ENCODE measurements at regions not wholly inside any gene's neighbourhood (a gene's known extent, or its start where the extent isn't known, plus 50 kb on each side); places are given as distances from the start of the nearest gene placed in this dataset.
A peak's percentile ranks its signal among the peaks of the same experiment; 100 is the strongest.

- DNase-seq (ENCODE audit: low read depth) = no peak
These were observed 282.9 kb upstream of the ANKRD55 start for GRCh38 chr5:56516035-56516434.

GRCh38 chr5:56515011-56515410, 281.9 kb upstream of the ANKRD55 start:
- DNase-seq (ENCODE audit: low read depth) = no peak

GRCh38 chr5:56514245-56514644, 281.1 kb upstream of the ANKRD55 start:
- DNase-seq (ENCODE audit: low read depth) = no peak

- no peak for DNase-seq (ENCODE audit: low read depth)
These were observed 280.0 kb upstream of the ANKRD55 start for GRCh38 chr5:56513141-56513540.

GRCh38 chr5:56512313-56512996, 279.3 kb upstream of the ANKRD55 start:
- DNase-seq (ENCODE audit: low read depth) = no peak

GRCh38 chr5:56511326-56511841, 278.3 kb upstream of the ANKRD55 start:
- no peak for DNase-seq (ENCODE audit: low read depth)

- no peak for DNase-seq (ENCODE audit: low read depth)
These were observed 275.1 kb upstream of the ANKRD55 start for GRCh38 chr5:56508249-56508648.

GRCh38 chr5:56507351-56507930, 274.3 kb upstream of the ANKRD55 start:
- DNase-seq (ENCODE audit: low read depth) = no peak

GRCh38 chr5:56506211-56506965, 273.3 kb upstream of the ANKRD55 start:
- DNase-seq (ENCODE audit: low read depth) = no peak

- no peak for DNase-seq (ENCODE audit: low read depth)
These were observed 270.8 kb upstream of the ANKRD55 start for GRCh38 chr5:56503929-56504328.

GRCh38 chr5:56501781-56502557, 268.8 kb upstream of the ANKRD55 start:
- DNase-seq (ENCODE audit: low read depth) = no peak

GRCh38 chr5:56499901-56500300, 266.8 kb upstream of the ANKRD55 start:
- no peak for DNase-seq (ENCODE audit: low read depth)

GRCh38 chr5:56499491-56499890, 266.4 kb upstream of the ANKRD55 start:
- no peak for DNase-seq (ENCODE audit: low read depth)

- no peak for DNase-seq (ENCODE audit: low read depth)
These were observed 265.7 kb upstream of the ANKRD55 start for GRCh38 chr5:56498759-56499395.

- no peak for DNase-seq (ENCODE audit: low read depth)
These were observed 263.5 kb upstream of the ANKRD55 start for GRCh38 chr5:56496581-56497063.

GRCh38 chr5:56494300-56494731, 261.2 kb upstream of the ANKRD55 start:
- peak; percentile 7 for DNase-seq (ENCODE audit: low read depth)

GRCh38 chr5:56493766-56494165, 260.6 kb upstream of the ANKRD55 start:
- no peak for DNase-seq (ENCODE audit: low read depth)

- no peak for DNase-seq (ENCODE audit: low read depth)
These were observed 260.2 kb upstream of the ANKRD55 start for GRCh38 chr5:56493308-56493707.

- no peak for DNase-seq (ENCODE audit: low read depth)
These were observed 259.7 kb upstream of the ANKRD55 start for GRCh38 chr5:56492812-56493211.

- DNase-seq (ENCODE audit: low read depth) = peak; percentile 55
These were observed 257.9 kb upstream of the ANKRD55 start for GRCh38 chr5:56490971-56491468.

GRCh38 chr5:56489272-56489671, 256.1 kb upstream of the ANKRD55 start:
- no peak for DNase-seq (ENCODE audit: low read depth)

Measured in Daoy (cell line).